Gastroesophageal sphincter (tissue), 4 donors: ENCODE measurements at regions not wholly inside any gene's neighbourhood (a gene's known extent, or its start where the extent isn't known, plus 50 kb on each side); places are given as distances from the start of the nearest gene placed in this dataset.

Experiments used
- ATAC-seq: fragments of 150-250 bp; one replicate; pipeline ENCODE4 v1.9.1; 2016; ENCODE audit warnings: mild to moderate bottlenecking, moderate library complexity
- H3K27ac ChIP-seq, 4 donors: fragments of 200-600 bp; sonication (generic) in 3 of 4; 1 replicate in 3 of 4; 2 replicates in 1 of 4; pipeline ENCODE4 v1.5.1; 2016 to 2019
- H3K27me3 ChIP-seq: fragments of 200-600 bp; sonication (generic); one replicate; pipeline ENCODE4 v1.5.1; 2019
- H3K36me3 ChIP-seq, 2 donors: fragments of 200-600 bp; sonication (generic); one replicate each; pipeline ENCODE4 v1.5.1; 2019; ENCODE audit warnings: control low read depth in 1 of 2
- H3K4me1 ChIP-seq, 3 donors: fragments of 200-600 bp; sonication (generic); 1 replicate in 2 of 3; 2 replicates in 1 of 3; pipeline ENCODE4 v1.5.1; 2016 to 2019; ENCODE audit warnings: control low read depth in 2 of 3
- H3K4me3 ChIP-seq, 2 donors: fragments of 200-600 bp; sonication (generic); one replicate each; pipeline ENCODE4 v1.5.1; 2019; ENCODE audit warnings: mild to moderate bottlenecking in 1 of 2, moderate library complexity in 1 of 2
- H3K9me3 ChIP-seq, 3 donors: fragments of 200-600 bp; sonication (generic); one replicate each; pipeline ENCODE4 v1.5.1; 2017 to 2019; ENCODE audit warnings: control low read depth in 2 of 3
- CTCF ChIP-seq, 4 experiments: fragments of 200-600 bp in 2 of 4; fragments of 450-650 bp in 2 of 4; sonication (generic) in 1 of 4; IDR thresholded peaks; one replicate each; pipeline ENCODE4 v1.5.1; 2017 to 2019; ENCODE audit warnings: antibody characterized with exemption in 4 of 4, mild to moderate bottlenecking in 2 of 4, moderate library complexity in 2 of 4
- EP300 ChIP-seq: sonication (generic); formaldehyde crosslinking; IDR thresholded peaks from one replicate; pipeline ENCODE4 v1.6.1; 2017; ENCODE audit warnings: antibody characterized with exemption, mild to moderate bottlenecking
- POLR2A ChIP-seq, 2 donors: fragments of 450-650 bp; IDR thresholded peaks; one replicate each; pipeline ENCODE4 v1.6.1; 2017; ENCODE audit warnings: antibody characterized with exemption in 2 of 2, mild to moderate bottlenecking in 2 of 2, moderate library complexity in 1 of 2
- POLR2AphosphoS5 ChIP-seq: sonication (generic); formaldehyde crosslinking; IDR thresholded peaks from one replicate; pipeline ENCODE4 v1.6.1; 2017; ENCODE audit warnings: antibody characterized with exemption
- WGBS, 2 donors: methylation state at CpG; one replicate each; pipeline ENCODE4 v1.1.5; 2018; ENCODE audit warnings: low coverage in 1 of 2; 5-methylcytosine and 5-hydroxymethylcytosine counted together

- Histone ChIP-seq H3K4me1 (no peaks in the 10 kb centered on the region), H3K27ac (no peak overlapping the region), H3K4me3 (no peak overlapping the region), H3K9me3 (peaks cover 0 to 25% (median 0%) of the 10 kb centered on the region in 3 donors), H3K27me3 (peaks cover 23% of the 10 kb centered on the region), H3K36me3 (no peaks in the 10 kb centered on the region)
- TF ChIP-seq POLR2A (IDR thresholded peaks at IDR 0.05) (no peak), CTCF (IDR thresholded peaks at IDR 0.05) (no peak), EP300 (no peak), POLR2AphosphoS5 (no peak)
- no peak for ATAC-seq
- WGBS, 2 donors, result 77 to 100% methylated on average over 1 to 5 of the region's 5 CpGs
Measured at GRCh38 chr17:72359811-72360210, 239.0 kb downstream of the SOX9 start.

DNA sequence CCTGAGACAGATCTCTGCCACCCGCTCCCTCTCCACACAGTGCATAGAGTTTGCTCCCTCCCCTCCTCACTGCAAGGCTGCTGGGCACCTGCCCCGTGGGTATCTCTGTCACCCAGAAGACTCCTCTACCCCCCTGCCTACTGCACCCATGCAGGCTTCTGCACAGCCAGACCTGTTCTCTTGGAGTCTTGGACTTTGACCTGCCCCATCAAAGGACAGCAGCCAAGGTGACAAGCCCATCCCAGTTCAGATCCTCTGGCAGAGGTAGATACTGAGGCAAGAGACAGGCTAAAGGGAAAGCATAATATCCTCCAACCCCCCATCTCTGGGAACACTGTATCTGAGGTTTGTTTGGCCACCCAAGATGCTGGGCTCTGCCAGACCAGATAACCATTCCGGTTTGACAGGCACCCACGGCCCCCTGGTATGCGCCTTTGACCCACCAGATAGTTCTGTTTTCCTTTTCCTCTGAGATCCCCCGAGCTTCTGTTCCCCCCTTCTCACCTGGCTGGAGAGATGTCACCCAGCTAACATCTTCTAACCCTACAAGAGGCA, 239.6 kb downstream of the SOX9 start:
- ATAC-seq, result no peak
- Histone ChIP-seq H3K4me3 (no peak overlapping the region), H3K4me1 (no peaks in the 10 kb centered on the region), H3K9me3 (peaks cover 0 to 20% (median 0%) of the 10 kb centered on the region in 3 donors), H3K36me3 (no peaks in the 10 kb centered on the region), H3K27ac (no peak overlapping the region), H3K27me3 (peaks cover 23% of the 10 kb centered on the region)
- TF ChIP-seq CTCF (IDR thresholded peaks at IDR 0.05) (no peak), POLR2AphosphoS5 (no peak), POLR2A (IDR thresholded peaks at IDR 0.05) (no peak), EP300 (no peak)
- 48% methylated on average over 6 of the region's 6 CpGs; no CpG with 5 or more reads in 1 of the 2 donors for WGBS, 2 donors

DNA sequence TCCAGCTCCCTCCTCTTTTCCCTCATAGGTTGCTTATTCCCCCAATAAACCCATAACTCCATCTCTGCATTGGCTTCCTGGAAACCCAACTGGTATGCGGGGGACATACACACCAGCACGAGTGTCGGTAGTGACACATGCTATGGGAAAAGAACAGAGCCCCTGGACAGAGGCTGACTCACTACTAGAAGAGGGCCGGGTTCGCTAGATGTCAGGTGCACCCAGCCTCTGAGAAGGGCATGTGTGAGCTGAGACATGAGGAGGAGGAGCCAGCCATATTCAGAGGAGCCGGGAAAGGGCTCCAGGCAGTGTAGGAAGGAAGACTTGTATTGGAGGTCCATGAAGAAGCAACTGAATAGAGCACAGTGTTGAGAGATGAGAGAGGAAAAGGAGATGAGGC, 241.1 kb downstream of the SOX9 start:
- peaks cover 0 to 9% (median 0%) of the 10 kb centered on the region in 3 donors for H3K9me3 ChIP-seq
- no peaks in the 10 kb centered on the region for H3K4me1 ChIP-seq
- no peak overlapping the region for H3K27ac ChIP-seq
- no peak for TF ChIP-seq CTCF (IDR thresholded peaks at IDR 0.05)
- TF ChIP-seq POLR2AphosphoS5, result no peak
- TF ChIP-seq POLR2A (IDR thresholded peaks at IDR 0.05), result no peak
- TF ChIP-seq EP300, result no peak
- no peak for ATAC-seq
- no peaks in the 10 kb centered on the region for H3K36me3 ChIP-seq
- no peak overlapping the region for H3K4me3 ChIP-seq
- H3K27me3 ChIP-seq, result peaks cover 23% of the 10 kb centered on the region
- WGBS, 2 donors, result 84 to 93% methylated on average over 2 to 5 of the region's 6 CpGs

DNA sequence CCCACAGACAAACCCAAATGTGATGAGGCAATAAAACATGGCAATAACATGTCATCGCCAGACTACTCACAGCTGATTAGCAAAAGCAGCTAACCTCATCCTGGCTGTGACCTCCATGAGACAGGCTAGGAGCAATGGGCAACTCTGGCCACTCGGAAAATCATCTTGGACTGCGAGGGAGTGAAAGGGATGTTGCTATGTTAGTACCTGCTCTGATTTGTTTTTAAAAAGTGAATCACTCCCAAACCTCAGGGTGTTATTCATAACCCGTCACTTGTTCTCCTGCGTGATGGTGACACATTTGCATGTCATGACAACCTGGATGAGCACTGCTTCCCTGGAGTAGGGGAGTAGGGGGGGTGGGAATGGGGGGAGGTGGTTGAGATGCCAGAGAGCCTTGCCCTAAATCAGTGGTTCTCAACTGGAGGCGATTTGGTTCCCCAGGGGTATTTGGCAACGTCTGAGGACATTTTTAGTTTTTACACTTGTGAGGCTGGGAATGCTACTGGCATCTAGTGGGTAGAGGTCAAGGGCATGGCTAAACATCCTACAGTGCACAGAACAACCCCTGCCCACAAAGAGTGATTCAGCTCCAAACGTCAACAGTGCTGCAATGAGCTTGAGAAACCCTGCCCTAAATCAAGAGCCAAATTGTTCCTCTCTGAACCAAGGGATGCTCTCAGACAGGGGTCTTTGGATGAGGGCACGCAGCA, 241.7 kb downstream of the SOX9 start:
- H3K4me1 ChIP-seq, result no peaks in the 10 kb centered on the region
- no peak overlapping the region for H3K27ac ChIP-seq
- ATAC-seq, result no peak
- H3K4me3 ChIP-seq, result no peak overlapping the region
- WGBS, 2 donors, result 75 to 78% methylated on average over 3 to 7 of the region's 9 CpGs
- peaks cover 23% of the 10 kb centered on the region for H3K27me3 ChIP-seq
- no peaks in the 10 kb centered on the region for H3K36me3 ChIP-seq
- H3K9me3 ChIP-seq, result peaks cover 0 to 3% (median 0%) of the 10 kb centered on the region in 3 donors
- TF ChIP-seq POLR2AphosphoS5 (no peak), POLR2A (IDR thresholded peaks at IDR 0.05) (no peak), EP300 (no peak), CTCF (IDR thresholded peaks at IDR 0.05) (no peak)

DNA sequence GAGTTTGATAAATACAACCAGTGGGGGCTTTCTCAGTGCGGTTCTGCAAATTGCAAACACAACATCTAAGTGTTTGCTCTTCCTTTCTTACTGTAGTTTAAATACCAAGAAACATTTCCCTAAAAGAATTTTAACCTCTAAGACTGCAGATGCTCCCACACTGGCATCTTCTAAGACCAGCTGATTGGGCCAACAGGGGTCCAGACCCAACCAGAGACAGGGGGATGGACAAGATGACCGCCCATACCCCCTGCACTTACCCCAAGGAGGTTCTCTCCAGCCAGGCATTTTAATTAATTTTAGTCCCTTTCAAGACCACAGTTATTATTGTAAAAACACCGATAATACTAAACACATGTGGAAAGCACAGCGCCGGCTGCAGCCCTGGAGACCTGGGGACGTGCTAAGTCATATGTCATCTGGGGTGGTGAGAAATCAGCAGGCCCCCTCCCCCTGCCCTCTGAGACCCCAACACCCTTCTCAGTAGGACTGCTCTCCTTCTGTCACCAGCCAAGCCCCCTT, 242.3 kb downstream of the SOX9 start:
- no peak for ATAC-seq
- TF ChIP-seq POLR2AphosphoS5 (no peak), CTCF (IDR thresholded peaks at IDR 0.05) (no peak), EP300 (no peak), POLR2A (IDR thresholded peaks at IDR 0.05) (no peak)

More for the DNA sequence above, 242.3 kb downstream of the SOX9 start:
- Histone ChIP-seq H3K4me3 (no peak overlapping the region), H3K4me1 (no peaks in the 10 kb centered on the region), H3K27ac (no peak overlapping the region), H3K36me3 (no peaks in the 10 kb centered on the region), H3K9me3 (no peaks in the 10 kb centered on the region), H3K27me3 (peaks cover 23% of the 10 kb centered on the region)
- WGBS, 2 donors, result 25 to 44% methylated on average over 5 to 6 of the region's 6 CpGs
